Urothelium cell line (cell line): ENCODE measurements at regions not wholly inside any gene's neighbourhood (a gene's known extent, or its start where the extent isn't known, plus 50 kb on each side); places are given as distances from the start of the nearest gene placed in this dataset.

Experiments used
- DNase-seq: peaks from one replicate; pipeline ENCODE4 v3.0.0; 2011; ENCODE audit warnings: low spot score, mixed read lengths
- FAIRE-seq: peaks from 2 replicates; lab custom pipeline; 2011; peaks lifted over from hg19 to GRCh38; lab: Jason Lieb, UNC

GRCh38 chr6:149211046-149211571, 106.4 kb upstream of the TAB2 start:
- no peak for FAIRE-seq
- DNase-seq: no peak

DNA sequence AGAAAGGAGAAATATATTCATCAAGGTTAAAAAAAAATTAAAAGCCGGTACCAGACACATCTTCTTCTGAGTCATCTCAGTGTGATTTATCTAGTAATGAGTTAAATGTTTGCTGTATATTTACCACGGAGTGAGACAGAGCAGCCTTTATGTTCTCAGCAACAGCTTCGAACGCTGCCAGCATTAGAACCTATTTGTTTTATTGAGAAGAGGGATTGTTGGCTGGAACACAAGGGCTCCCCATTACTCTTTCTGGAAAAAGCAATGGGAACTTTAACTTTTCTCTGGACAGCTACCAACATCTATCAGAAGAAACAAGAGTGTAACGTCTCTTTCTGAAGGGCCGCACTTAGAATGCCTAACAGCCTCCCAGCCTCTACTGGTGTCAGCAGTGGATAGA, 105.3 kb upstream of the TAB2 start:
- FAIRE-seq (no peak), DNase-seq (no peak)

- no peak for FAIRE-seq
- no peak for DNase-seq
Observed at GRCh38 chr6:149212892-149213801, 104.4 kb upstream of the TAB2 start.

DNA sequence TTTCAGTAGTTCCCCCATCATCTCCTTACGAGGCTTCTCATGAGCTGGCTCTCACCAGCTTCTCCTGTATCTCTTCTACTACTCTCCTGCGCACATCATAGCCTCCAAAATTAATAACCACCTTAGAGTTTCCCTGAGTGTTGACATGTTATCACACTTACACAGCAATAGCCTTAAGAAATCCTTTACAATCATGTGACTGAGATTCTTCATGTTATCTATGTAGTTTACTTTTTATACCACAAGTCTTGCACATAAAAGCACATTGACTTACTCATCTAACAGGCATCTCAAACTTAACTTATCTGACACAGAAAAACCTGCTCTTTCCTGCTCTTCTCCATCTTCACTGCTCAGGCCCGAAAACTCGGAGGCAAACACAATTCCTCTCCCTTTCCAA, 103.7 kb upstream of the TAB2 start:
- FAIRE-seq: no peak

GRCh38 chr6:149216459-149216858, 101.1 kb upstream of the TAB2 start:
- DNase-seq (no peak), FAIRE-seq (no peak)

More for the DNA sequence above, 103.7 kb upstream of the TAB2 start:
- no peak for DNase-seq

- no peak for FAIRE-seq
- no peak for DNase-seq
Observed at GRCh38 chr6:149217466-149217888, 100.0 kb upstream of the TAB2 start.

DNA sequence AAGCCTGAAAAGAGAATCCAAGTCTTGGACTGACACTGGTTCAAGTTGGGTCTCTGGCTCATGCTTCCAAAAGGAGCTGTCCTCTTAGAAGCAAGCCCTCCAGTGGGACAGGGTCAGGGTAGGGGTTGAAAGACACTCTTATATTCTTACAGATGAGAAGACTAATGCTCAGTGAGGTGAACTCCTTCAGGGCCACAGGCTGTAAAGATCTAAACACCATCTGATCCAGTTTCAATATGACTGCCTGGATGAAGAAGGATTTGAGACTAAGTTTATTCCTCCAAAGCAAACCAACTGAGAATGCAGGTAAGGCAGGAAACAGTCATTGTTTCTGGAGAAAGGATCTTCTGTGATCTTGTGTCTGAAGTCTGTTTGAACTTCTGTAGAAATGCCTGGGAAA, 99.0 kb upstream of the TAB2 start:
- no peak for FAIRE-seq
- DNase-seq: no peak

- FAIRE-seq: no peak
Observed at GRCh38 chr6:149218915-149219314, 98.6 kb upstream of the TAB2 start.

GRCh38 chr6:149220882-149221773, 96.4 kb upstream of the TAB2 start:
- no peak for DNase-seq
- FAIRE-seq: no peak

More at GRCh38 chr6:149218915-149219314, 98.6 kb upstream of the TAB2 start:
- no peak for DNase-seq

- DNase-seq (no peak), FAIRE-seq (no peak)
Observed at GRCh38 chr6:149221774-149222070, 95.8 kb upstream of the TAB2 start.

- no peak for FAIRE-seq
- DNase-seq: no peak
Observed at GRCh38 chr6:149223120-149223903, 94.2 kb upstream of the TAB2 start.

GRCh38 chr6:149223904-149224351, 93.6 kb upstream of the TAB2 start:
- FAIRE-seq: no peak
- no peak for DNase-seq

DNA sequence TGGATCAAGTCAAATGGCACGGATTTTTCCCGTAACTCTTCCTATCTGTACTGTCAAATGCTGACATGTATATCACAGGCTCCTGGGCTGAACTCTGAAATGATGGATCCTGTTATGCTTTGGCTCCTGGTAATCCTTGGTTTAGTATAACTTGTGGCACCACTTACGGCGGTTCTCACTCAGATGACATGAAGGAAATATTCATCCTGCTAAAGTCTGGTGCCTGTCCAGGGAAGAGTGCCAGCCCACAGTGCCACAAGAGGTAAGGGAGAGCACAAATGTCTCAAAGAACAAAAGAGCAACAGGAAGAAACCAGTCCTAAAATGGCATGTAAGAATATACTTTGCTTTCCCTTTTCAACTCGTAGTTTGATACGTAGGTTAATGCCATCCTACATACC, 93.1 kb upstream of the TAB2 start:
- FAIRE-seq: no peak
- no peak for DNase-seq

- DNase-seq (no peak), FAIRE-seq (no peak)
Observed at GRCh38 chr6:149225370-149225769, 92.1 kb upstream of the TAB2 start.

DNA sequence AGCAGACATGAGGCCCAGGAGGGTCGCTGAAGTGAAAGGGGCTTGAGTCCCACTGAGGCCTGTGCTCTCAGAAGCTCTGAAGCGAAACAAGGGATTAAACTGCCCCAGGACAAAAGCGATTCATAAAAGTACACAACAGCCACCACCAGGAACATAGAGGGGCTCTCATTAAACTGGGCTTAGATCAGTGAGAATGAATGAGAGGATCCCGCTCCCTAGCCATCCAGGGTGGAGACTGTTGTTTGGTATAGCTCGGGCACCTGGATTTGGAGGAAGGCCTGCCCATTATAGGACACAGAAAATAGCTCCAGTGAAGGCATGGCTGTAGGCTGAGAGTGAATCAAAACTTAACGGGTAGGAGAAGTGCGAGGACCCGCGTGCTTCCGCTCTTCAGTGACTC, 91.6 kb upstream of the TAB2 start:
- DNase-seq (no peak), FAIRE-seq (no peak)

- DNase-seq (no peak), FAIRE-seq (no peak)
Observed at GRCh38 chr6:149227796-149228195, 89.7 kb upstream of the TAB2 start.

GRCh38 chr6:149228311-149228955, 89.1 kb upstream of the TAB2 start:
- no peak for FAIRE-seq
- DNase-seq: no peak

DNA sequence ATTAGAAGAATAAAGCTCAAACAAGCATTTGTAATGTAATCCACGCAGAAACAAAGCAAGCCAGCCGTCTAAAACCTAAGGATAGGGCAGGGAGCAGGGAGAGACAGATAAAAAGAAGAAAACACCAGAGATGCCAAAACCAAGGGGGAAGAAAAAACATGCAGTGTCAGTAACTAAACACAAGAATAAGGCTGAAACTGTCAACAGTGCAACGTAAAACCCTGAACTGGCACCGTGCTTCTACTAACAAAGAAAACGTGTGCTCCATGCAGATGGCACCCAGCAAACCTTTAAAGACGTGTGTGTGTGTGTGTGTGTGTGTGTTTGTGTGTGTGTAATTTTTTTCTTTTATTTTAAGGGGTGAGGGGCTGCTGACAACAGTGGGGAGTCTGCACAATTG, 88.4 kb upstream of the TAB2 start:
- FAIRE-seq (no peak), DNase-seq (no peak)

DNA sequence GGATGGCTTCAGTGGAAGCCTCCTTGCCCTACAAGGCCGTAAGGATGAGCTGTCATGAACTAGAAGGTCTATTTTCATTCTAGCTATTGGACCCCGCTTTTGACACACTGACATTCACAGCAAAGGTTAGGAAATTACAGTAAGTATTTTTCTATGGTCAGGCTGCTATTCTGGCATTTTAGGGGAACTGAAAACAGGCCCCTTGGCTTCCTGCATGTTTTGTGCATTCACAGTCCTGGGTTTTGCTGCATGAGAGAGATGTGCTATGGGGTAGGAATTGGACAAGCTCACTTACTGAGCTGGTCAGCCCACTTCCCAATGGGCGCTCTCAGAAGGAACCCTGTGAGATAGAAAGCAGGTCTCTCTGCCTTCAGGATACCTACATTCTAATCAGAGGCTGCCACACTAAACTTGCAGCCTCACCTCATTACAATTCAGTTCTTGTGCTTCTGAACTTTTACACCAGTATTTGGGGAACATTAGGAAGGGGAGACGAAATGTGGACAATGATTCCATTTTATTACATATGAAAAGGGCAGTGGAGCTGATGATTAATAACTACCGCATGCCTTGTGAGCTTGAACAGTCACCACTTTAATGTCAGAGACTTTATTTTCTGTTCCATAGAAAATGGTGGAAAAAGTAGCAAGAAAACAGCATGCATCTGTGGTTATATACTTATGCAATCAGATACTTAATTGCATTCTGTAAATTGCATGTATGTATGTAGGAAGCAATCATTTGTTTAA, 86.6 kb upstream of the TAB2 start:
- no peak for FAIRE-seq

GRCh38 chr6:149231778-149232177, 85.7 kb upstream of the TAB2 start:
- FAIRE-seq (no peak), DNase-seq (no peak)

More for the DNA sequence above, 86.6 kb upstream of the TAB2 start:
- DNase-seq: no peak
